HG03520 (cell line): ENCODE measurements at regions not wholly inside any gene's neighbourhood (a gene's known extent, or its start where the extent isn't known, plus 50 kb on each side); places are given as distances from the start of the nearest gene placed in this dataset.

Source experiments
- ATAC-seq: cut with Tn5 transposase; IDR thresholded peaks from one replicate; pipeline ENCODE4 v1.9.1; 2021; ENCODE audit warnings: mild to moderate bottlenecking, moderate library complexity; ENCODE audit not compliant: unreplicated experiment

DNA sequence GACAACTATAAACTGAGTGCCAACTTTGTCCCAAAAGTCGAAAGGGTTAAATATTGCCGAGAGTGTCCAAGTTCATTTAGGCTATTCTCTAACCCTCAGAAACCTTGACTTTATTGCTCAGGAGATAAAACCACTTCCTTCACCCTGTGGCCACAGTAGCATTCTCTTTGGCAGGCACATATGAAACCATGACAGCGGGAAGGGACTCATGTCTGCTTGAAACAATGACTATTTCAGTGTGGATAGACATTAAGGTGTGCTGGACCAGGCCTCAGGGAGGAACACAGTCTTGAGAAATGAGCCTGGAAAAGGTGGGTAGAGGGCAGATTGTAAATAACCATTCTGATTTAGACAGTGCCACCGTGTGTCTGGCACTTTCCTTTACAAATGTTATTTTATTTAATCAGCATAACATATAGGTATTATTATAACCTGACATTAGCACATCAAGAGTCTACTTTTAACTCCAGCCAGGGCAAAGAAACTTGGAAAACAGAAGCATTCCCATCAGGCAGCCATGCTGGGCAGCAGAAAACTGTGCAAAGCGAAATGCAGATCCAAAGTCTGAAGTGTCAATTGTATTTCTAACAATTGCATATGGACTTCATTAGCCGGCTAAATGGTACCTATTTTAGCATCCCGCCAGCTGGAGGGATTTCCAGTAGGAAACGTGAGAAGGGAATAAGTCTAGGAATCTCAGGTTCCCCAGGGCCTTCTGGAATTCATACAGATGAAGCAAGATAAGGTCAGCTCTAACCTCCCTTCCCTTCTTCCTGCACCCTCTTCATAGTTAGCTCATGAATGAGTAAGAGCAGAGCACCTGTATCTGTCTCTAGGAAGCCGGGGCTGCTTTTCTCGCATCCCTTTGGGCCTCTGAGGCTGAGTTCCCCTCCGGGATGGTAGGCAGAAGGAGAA, 212.8 kb upstream of the ELAC2 start:
- no peak for ATAC-seq

DNA sequence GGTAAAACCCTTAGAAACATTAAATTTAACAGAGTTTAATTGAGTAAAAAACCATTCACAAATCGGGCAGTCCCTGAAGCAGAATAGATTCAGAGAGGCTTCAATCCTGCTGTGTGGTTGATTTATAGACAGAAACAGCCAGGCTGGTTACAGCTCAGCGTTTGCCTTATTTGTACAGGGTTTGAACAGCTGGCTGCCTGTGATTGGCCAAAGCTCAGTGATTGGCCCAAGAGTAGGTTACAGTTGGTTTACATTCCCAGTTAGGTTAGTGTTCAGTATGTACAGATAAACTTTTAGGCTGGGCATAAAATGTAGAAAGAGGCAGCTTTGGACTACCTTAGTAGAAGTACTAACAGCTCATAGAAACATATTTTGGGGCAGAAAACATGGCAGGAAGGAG, 210.4 kb upstream of the ELAC2 start:
- no peak for ATAC-seq

DNA sequence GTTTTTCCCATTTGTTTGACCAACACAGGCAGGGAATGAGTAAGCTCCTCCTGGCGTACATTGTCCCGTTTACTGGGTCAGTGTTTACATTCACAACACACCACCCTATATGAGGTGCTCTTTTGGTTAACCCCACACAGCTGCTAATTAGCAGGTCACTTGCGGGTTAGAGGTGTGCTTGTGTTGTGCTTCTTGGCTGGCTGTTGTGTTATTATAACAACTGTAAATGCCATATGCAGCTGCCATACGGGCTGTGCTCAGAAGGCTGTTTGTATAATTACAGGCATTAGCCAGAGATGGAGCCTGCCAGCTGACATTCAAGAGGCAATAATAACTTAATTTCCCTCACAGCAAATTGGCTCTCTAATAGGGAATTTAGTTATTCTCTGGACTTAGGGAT, 205.1 kb upstream of the ELAC2 start:
- no peak for ATAC-seq

DNA sequence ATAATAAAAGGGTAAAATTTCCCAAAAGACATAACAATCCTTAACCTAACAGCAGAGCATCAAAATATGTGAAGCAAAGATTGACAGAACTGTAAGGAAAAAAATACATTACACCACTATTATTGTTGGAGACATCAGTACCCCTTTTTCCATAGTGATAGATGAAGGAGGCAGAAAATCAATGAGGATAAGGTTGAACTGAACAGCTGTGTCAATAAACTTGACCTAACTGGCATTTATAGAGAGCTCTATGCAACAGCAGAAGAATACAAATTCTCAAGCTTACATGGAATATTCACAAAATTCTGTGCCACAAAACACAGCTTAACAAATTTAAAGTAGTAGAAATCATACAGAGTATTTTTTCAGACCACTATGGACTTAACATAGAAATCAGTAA, 195.0 kb upstream of the ELAC2 start:
- ATAC-seq = no peak

DNA sequence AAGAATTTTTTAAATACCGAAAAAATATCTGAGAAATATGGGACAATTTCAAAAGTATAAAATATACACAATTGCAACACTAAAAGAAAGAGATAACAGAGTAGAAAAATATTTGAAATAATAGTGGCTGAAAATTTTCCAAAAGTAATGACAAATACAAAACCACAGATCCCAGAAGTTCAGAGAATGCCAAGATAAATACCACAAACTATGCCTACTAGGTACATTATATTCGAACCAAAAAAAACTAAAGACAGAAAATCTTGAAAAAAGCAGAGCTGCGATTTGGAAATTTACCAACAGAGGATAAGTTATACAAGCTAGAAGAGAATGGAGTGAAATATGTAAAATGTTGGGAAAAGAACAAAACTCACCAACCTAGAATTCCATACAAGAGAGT, 191.3 kb upstream of the ELAC2 start:
- ATAC-seq = no peak

DNA sequence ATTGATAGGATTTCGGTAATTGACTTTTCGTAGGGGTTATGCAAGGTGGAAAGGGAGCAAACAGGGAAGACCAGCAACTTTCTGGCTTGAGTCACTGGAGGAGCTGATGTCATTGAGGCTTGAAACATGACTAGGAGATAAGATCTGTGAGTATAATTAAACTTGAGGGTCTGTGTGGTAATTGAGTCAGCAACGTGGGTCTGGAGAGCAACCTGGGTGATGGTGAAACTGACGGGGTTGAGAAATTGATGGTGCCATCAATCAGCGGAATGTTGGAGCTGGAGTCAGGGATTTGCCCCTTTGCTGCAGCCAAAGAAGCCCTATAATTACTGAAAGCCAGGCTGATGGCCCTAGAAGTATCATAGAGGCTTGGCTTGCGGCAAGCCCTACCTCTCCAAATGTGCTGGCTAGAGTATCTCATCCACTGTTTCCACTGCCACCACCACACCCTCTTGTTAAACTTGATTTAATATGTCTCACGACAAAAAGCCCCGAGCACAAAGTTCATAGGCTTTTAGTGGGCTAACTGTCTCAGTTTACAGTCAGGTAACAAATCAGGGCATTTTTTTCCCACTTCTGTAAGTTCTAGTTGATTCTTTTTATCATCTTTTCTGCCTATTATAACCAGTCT, 186.9 kb upstream of the ELAC2 start:
- ATAC-seq = no peak

DNA sequence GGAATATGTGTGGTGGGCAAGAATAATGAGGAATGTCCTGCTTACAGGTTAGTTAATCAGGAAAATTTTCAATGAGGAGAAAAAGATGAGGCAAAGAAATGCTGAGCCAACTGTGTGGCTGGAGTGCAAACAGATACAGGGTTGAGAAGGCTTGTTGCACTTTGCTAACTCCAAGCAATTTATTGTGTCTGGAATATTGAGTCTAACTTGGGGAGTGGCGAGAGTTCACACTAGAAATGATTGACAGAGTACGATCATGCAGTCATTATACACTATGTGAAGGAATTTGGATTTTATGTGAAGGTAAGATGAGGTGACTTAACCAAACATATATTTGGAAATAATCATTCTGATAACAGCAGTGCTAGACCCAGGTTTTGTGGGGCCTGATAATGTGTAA, 185.0 kb upstream of the ELAC2 start:
- no peak for ATAC-seq

DNA sequence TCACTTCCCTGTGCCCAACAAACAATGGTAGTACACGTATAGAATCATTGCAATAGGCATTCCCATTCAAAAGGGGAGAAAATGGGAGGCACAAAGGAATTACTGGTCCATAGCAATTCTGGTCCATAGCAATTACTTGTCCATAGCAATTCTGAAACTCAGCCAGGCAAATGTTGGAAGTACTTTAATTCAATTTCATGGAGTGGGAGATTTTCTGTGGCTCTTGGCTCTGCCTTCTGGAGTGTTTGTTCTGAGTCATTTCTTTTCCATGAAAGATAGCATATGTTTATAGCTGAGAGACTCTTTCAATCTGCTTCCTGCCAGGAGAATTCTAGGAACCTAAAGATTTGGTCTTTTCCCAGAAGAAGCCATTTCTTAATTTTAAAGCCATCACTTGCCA, 182.8 kb upstream of the ELAC2 start:
- no peak for ATAC-seq

DNA sequence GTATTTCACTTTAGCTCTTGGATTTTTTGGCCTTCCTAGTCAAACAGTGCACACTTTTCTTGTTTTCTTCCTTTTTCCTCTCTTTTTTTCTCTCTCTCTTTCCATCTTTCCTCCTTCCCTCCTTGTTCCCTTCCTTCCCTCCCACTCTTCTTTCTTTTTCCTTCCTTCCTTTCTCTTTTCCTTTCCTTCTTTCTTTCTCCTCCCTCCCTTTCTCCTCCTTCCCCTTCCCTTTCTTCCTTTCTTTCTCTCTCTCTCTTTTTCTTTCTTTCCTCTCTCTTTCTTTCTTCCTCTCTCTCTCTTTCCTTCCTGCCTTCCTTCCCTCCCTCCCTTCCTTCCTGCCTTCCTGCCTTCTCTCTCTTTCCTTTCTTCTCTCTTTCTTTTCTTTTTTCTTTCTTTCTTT, 181.6 kb upstream of the ELAC2 start:
- no peak for ATAC-seq

DNA sequence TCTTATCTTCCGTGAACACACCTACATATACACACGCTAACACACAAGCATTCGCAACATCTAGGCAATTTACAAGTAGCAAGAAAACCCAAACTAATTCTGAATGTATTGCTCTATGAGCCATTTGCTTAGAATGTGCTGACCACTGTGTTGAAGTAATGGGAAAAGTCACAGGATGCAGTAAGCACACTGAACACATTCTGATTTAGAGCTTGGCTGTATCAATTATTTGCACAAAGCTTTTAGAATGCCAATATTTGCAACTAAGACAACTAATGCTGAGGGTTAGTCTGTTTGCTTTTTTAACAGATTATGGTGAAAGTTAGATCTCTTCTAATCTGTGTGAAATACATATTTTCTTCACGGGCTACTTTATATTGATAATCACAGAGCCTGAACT, 179.8 kb upstream of the ELAC2 start:
- no peak for ATAC-seq

DNA sequence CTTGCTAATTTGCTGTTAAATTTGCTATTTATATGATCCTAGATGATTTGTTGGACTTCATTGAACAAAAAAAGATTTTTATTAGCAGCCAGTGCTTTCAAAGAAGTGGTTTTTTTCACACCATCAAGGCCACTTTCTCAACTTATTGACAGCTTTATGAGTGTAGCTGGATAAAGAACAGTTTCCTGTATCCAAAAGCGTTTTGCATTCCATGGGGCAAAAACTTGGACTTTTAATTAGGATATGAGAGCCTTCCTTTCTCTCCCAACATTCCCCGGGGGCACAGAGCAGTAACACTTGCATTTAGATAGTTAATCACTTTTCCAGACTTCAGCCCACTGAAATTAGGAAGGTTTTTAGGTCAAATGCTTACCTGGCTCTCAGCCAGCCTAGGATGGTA, 177.1 kb upstream of the ELAC2 start:
- ATAC-seq = no peak

DNA sequence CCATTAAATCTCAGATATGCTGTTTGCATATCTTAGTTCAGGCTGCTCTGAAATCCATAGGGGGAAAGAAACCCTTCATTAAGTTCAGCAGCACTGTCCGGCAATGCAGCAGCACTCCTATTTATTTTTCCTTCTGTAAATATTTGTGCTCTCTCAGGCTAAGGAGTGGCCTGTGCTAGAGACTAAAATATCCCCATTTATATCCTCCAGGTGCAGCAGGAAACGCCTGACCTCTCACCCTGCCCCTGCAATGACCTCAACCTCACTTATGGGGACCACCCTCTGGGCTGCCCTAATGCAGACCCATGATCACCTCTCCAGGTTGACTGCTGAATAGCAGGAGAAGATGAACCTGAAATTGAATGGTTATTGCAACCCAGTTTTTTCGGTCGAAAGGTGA, 165.0 kb upstream of the ELAC2 start:
- ATAC-seq = no peak

DNA sequence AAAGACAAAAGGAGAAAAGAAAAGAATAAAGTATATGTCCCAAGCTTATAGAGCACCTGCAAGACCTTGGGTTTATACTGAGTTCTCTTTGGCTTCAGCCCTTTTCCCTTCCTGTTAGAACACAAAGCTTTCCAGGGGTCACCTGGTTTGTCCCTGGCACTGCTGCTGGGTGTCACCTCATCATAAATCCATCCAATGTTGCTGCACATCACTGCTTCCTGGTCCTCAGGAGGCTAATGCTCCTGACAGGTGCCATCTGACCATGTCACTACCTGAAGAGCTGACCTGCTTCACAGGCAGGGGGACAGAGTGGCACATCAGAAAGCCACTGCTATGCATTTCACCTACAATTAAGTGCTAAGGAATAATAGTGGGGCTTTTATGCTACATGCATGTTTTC, 164.6 kb upstream of the ELAC2 start:
- ATAC-seq = no peak

DNA sequence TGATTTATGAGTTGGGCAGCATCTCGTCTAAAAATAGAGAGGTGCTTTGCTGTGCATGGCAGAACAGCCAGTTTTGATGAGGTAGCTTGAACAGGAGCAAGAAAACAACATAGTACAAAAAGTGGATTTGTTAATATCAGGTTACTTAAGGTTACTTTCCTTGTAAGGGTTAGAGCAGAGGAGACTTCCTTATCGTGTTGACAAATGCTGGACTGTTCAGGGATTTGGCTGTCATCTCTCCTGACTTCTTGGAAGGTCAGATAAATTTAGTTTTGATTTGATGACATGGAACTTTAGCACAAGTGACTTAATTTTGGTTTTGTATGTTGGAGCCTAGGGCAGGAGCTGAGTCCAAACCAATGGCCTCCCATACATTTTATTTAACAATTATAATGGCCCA, 163.9 kb upstream of the ELAC2 start:
- no peak for ATAC-seq

DNA sequence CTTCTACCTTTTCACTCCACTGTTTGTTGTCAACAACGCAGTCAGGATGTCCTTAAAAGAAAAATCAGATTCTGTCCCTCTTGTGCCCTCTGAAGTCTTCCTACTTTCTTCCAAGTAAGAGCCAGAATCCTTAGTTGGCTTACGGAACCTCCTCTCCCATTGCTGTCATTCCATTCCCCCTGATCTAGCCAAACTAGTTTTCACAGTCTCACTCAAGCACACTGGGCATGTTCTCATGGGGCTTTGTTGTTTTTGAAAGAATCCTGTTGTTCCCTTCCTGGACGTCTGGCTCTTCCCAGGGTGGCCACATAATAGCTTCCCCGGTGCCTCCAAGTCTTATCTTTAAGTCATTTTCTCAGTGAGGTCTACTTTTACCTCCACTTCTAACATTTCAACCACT, 158.6 kb upstream of the ELAC2 start:
- no peak for ATAC-seq

DNA sequence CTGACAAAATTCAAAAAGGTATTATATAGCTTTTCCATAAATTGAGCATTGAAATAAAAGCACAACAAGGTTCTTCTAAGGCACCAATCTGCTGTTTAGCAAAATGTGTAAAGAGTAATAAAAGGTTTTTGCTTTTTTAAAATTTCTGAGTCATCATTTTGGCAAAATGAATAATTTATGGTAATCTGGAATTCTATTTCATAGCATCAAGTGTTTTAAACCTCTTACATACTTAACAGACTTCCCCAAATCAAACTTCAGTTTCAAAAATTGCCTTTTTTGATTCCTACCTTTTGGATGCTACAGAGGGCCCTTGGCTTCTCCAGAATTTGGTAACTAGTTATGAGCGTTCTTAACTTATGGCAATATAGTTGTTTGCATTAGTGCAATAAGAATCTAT, 154.0 kb upstream of the ELAC2 start:
- ATAC-seq = no peak

DNA sequence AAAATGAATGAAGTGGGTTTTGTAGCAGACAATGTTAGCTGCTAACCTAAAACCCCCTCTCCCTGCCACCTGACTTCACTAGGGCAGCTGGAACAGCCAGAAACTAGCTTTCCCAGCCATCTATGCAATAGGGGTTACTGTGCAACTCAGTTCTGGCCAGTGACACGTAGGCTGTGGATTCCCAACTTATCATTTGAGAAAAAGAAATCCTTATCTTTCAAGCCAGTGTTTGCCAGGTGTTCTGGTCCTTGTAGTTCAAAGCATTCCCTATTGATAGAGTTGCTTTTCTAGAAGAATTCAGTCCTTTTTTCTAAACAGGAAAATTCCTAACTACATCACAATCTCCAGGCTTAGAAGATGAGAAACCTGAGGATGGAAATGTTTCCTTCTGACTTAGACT, 144.5 kb upstream of the ELAC2 start:
- no peak for ATAC-seq

DNA sequence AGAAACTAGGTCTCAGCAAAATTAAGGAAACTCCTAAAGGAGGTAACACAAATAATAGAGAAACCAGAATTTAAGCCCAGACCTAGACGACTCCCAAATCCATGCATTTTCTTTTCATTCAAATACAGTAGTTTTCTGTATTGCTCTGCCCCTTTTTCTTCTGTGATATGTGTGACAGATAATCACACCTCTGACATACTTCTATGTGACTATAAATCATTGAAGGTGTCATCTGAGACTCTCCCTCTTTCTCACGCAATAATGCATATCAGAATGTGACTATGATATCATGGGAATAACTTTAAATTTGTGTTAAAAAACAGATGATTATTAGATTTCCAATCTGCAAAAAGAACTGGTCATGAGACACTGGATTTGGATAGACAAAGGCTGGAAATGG, 143.0 kb upstream of the ELAC2 start:
- ATAC-seq = no peak

DNA sequence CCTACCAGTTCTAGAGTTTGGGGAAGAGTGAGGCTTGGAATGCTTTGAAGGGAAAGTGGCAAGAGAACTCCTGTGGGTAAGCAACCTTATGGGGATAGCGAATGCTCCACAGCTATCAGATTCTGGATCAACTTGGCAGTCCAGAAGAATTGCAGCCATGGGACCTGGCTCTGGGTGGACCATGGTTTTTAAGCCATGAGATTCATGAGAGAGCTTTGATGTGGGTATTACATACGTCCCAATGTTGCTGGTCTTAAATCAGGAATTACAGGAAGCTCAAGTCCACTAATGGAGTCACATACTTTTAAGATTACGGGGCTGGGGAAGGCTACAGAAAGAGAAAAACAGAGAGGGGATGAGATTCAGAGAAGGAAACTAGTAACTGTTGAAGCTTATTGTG, 142.5 kb upstream of the ELAC2 start:
- no peak for ATAC-seq

DNA sequence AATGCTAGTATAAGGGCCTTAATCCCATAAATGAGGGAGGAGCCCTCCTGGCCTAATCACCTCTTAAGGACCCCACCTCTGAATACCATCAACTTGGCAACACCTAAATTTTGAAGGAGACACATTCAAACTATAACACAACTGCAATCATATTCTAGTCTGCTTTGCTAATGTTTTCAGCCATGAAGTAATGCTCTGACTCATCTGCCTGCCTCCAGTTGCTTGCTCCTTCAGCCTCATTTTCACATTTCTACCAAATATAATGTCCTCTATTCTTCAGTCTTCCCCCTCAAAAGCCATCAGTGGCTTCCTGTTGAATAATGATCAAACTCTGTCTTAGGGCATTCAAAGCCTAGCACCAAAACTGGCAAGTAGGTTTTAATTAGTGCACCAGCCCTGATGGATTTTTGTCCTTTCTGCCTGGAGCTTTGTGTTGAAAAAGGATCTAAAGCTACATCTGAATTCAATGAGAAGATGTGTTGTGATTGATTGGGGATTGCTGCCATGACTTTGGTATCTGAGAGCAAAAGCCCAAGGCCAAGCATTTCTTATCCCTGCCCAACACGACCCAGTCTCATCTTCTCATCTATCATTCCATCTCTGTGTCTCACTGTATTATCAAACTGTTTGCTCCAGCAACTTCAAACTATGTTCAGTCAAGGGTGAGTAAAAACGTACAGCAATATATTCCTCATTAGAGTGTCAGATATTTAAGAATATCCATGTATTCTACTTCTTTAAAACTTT, 140.8 kb upstream of the ELAC2 start:
- no peak for ATAC-seq

DNA sequence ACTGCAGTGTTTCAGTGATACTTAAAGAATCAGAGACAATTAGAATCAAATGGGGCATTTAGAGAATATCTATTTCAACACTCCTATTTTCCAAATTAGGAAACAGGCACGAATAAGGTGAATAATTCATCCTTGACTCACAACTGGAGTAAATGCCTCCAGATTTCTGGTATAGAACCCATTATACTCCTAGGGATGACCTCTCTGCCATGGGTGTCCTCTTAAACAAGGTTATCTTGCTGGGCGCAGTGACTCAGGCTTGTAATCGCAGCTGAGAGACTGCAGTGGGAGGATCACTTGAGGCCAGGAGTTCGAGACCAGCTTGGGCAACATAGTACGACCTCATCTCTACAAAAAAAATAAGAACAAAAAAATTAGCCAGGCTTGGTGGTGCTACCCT, 139.8 kb upstream of the ELAC2 start:
- ATAC-seq = no peak

DNA sequence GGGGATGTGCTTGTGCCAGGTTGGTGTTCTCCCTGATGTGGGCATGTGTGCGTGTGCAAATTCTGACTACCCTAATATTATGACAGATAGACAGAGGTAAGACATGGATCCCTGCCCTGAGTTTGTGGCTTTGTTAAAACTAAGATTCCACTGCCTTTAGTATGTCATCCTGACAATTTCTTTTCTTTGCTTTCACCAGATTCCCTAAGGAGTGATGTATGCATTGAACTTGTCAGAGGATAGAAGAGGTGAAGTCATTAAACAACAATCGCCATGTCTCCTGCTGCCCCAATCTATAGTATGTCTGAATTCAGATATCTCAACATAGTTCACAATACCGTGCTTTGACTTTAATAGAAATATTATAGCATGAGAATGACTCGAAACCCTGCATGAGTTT, 137.1 kb upstream of the ELAC2 start:
- no peak for ATAC-seq
